ENCODE measurements at regions not wholly inside any gene's neighbourhood (a gene's known extent, or its start where the extent isn't known, plus 50 kb on each side); places are given as distances from the start of the nearest gene placed in this dataset.
A peak's percentile ranks its signal among the peaks of the same experiment; 100 is the strongest.

DNA sequence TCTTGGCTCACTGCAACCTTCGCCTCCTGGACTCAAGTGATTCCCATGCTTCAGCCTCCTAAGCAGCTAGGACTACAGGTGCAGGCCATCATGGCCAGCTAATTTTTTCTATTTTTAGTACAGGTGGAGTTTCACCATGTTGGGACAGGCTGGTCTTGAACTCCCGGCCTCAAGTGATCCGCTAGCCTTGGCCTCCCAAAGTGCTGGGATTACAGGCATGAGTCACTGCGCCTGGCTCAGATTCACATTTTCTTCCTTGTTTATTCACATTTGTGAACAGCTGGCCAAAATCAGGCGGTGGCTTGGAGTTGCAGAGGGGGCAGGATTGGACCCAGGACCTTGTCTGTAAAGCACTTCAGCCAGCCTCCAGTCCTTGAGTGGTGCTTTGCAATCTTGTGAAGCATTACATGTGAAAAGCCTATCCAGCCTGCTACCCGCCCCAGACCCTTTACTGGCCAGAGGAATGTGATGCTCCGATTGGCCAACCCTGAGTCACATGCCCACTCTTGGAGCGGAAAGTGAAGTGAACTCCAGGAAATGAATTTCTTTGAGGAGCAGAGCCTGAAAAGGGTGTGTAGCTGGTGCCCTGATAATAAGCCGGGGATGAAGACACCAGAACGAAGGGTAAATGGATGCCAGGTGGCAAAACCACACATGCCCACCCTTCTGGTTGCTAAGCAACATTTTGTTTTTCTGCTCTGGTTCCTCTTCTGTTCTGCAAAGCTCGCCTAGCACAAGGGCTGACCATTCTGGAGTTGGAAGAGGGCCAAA, 62.6 kb upstream of the PTPRJ start (continued):
- no peak for TF ChIP-seq U2AF1 (optimal IDR thresholded peaks at IDR 0.05; ENCODE audit: low read depth, low read length)
- TF ChIP-seq, protein P1, sequence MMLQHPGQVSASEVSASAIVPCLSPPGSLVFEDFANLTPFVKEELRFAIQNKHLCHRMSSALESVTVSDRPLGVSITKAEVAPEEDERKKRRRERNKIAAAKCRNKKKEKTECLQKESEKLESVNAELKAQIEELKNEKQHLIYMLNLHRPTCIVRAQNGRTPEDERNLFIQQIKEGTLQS (IDR thresholded peaks at IDR 0.05), result peak; percentile 87
- TF ChIP-seq, protein P1 (CRISPR knock-in tag; conservative IDR thresholded peaks at IDR 0.05), result no peak
- no peak for TF ChIP-seq BRD9 (IDR thresholded peaks at IDR 0.05; ENCODE audit: low read depth, partially characterized antibody)
- TF ChIP-seq EGR1 (conservative IDR thresholded peaks at IDR 0.05), result no peak
- no peak for TF ChIP-seq CC2D1A (IDR thresholded peaks at IDR 0.05)
- no peak for TF ChIP-seq SUPT5H (IDR thresholded peaks at IDR 0.05)
- peak; percentile 80; the same call in 1 of the 2 replicates for TF ChIP-seq CEBPG (CRISPR knock-in tag; IDR thresholded peaks at IDR 0.05)
- peak; percentile 64 to 76 for TF ChIP-seq CEBPG (tag; conservative IDR thresholded peaks at IDR 0.05 in 1 of 2, IDR thresholded peaks at IDR 0.05 in 1 of 2)
- no peak for TF ChIP-seq MTA3 (IDR thresholded peaks at IDR 0.05; ENCODE audit: borderline replicate concordance)
- TF ChIP-seq ETV6 (IDR thresholded peaks at IDR 0.05; ENCODE audit: borderline replicate concordance in 1 of 2, low read depth in 2 of 2, low read length in 1 of 2), result no peak
- TF ChIP-seq ETV6 (CRISPR knock-in tag; IDR thresholded peaks at IDR 0.05; ENCODE audit: borderline replicate concordance), result no peak
- 0 out of 2 replicates have a peak, but pooled peaks have one; percentile 35 for TF ChIP-seq ZNF23 (CRISPR knock-in tag; IDR thresholded peaks at IDR 0.05)
- TF ChIP-seq CHD1 (IDR thresholded peaks at IDR 0.05; ENCODE audit: low read length), result no peak
- no peak for TF ChIP-seq ZNF41 (CRISPR knock-in tag; conservative IDR thresholded peaks at IDR 0.05)
- no peak for TF ChIP-seq RAD21 (CRISPR knock-in tag; conservative IDR thresholded peaks at IDR 0.05 in 1 of 2, IDR thresholded peaks at IDR 0.05 in 1 of 2)
- no peak for TF ChIP-seq HNRNPL (IDR thresholded peaks at IDR 0.05; ENCODE audit: low read depth, low read length)
- TF ChIP-seq, protein P2, sequence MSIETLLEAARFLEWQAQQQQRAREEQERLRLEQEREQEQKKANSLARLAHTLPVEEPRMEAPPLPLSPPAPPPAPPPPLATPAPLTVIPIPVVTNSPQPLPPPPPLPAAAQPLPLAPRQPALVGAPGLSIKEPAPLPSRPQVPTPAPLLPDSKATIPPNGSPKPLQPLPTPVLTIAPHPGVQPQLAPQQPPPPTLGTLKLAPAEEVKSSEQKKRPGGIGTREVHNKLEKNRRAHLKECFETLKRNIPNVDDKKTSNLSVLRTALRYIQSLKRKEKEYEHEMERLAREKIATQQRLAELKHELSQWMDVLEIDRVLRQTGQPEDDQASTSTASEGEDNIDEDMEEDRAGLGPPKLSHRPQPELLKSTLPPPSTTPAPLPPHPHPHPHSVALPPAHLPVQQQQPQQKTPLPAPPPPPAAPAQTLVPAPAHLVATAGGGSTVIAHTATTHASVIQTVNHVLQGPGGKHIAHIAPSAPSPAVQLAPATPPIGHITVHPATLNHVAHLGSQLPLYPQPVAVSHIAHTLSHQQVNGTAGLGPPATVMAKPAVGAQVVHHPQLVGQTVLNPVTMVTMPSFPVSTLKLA (conservative IDR thresholded peaks at IDR 0.05), result no peak; a peak in 3 of 4 replicates
- no peak for TF ChIP-seq ZNF354B (CRISPR knock-in tag; IDR thresholded peaks at IDR 0.05)
- no peak; the same call in none of the 2 replicates for TF ChIP-seq LEF1 (IDR thresholded peaks at IDR 0.05)
- TF ChIP-seq, protein P3, sequence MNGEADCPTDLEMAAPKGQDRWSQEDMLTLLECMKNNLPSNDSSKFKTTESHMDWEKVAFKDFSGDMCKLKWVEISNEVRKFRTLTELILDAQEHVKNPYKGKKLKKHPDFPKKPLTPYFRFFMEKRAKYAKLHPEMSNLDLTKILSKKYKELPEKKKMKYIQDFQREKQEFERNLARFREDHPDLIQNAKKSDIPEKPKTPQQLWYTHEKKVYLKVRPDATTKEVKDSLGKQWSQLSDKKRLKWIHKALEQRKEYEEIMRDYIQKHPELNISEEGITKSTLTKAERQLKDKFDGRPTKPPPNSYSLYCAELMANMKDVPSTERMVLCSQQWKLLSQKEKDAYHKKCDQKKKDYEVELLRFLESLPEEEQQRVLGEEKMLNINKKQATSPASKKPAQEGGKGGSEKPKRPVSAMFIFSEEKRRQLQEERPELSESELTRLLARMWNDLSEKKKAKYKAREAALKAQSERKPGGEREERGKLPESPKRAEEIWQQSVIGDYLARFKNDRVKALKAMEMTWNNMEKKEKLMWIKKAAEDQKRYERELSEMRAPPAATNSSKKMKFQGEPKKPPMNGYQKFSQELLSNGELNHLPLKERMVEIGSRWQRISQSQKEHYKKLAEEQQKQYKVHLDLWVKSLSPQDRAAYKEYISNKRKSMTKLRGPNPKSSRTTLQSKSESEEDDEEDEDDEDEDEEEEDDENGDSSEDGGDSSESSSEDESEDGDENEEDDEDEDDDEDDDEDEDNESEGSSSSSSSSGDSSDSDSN (IDR thresholded peaks at IDR 0.05; ENCODE audit: borderline replicate concordance in 1 of 2, low read depth in 2 of 2, low read length in 2 of 2), result peak in 1 of 2 experiments; percentile 27; a peak in 1 of 4 replicates
- TF ChIP-seq KLF1 (tag; IDR thresholded peaks at IDR 0.05), result no peak
- TF ChIP-seq HSF4 (CRISPR knock-in tag; IDR thresholded peaks at IDR 0.05; ENCODE audit: borderline replicate concordance), result no peak
- TF ChIP-seq PHB2 (IDR thresholded peaks at IDR 0.05; ENCODE audit: low read depth), result no peak
- no peak for TF ChIP-seq TAF9B (IDR thresholded peaks at IDR 0.05; ENCODE audit: partially characterized antibody)
- TF ChIP-seq TCF7L2 (IDR thresholded peaks at IDR 0.05; ENCODE audit: low read depth, low read length), result no peak

Measured in K562 (cell line).